CD14-positive monocyte (primary cell): ENCODE measurements at regions not wholly inside any gene's neighbourhood (a gene's known extent, or its start where the extent isn't known, plus 50 kb on each side); places are given as distances from the start of the nearest gene placed in this dataset.

Source experiments
- DNase-seq, 3 donors: peaks; one replicate each; pipeline ENCODE4 v3.0.0-alpha.2; 2011 to 2022
- H2AFZ ChIP-seq: 2 replicates; pipeline ENCODE4 v1.6.0; 2012; ENCODE audit warnings: mild to moderate bottlenecking, low read depth, low read length, inconsistent platforms; ENCODE audit not compliant: insufficient read depth, poor library complexity, severe bottlenecking
- H3K27ac ChIP-seq, 2 donors: 1 replicate in 1 of 2; 2 replicates in 1 of 2; pipeline ENCODE4 v1.5.1; 2012 to 2013; ENCODE audit warnings: low read length in 2 of 2, control low read depth in 1 of 2, inconsistent platforms in 1 of 2, low read depth in 1 of 2, mild to moderate bottlenecking in 1 of 2
- H3K27me3 ChIP-seq, 2 donors: one replicate each; pipeline versions ENCODE4 v1.6.0 to v1.6.1; 2011 to 2013; ENCODE audit warnings: low read length in 2 of 2; ENCODE audit not compliant: control insufficient read depth in 2 of 2, insufficient read depth in 2 of 2
- H3K36me3 ChIP-seq, 2 donors: replicated peaks in 1 of 2; 1 replicate in 1 of 2; 2 replicates in 1 of 2; pipeline versions ENCODE4 v1.5.1 to v1.6.1; 2012 to 2013; ENCODE audit warnings: low read length in 2 of 2, control low read depth in 1 of 2, inconsistent platforms in 1 of 2, mild to moderate bottlenecking in 1 of 2; ENCODE audit not compliant: insufficient read depth in 2 of 2, control insufficient read depth in 1 of 2
- H3K4me1 ChIP-seq, 2 donors: 1 replicate in 1 of 2; 2 replicates in 1 of 2; pipeline versions ENCODE4 v1.5.1 to v1.6.1; 2012 to 2013; ENCODE audit warnings: low read length in 2 of 2, control low read depth in 1 of 2, inconsistent platforms in 1 of 2, mild to moderate bottlenecking in 1 of 2, moderate library complexity in 1 of 2; ENCODE audit not compliant: insufficient read depth in 2 of 2, control insufficient read depth in 1 of 2
- H3K4me2 ChIP-seq: replicated peaks from 2 replicates; pipeline ENCODE3; 2012; ENCODE audit warnings: low read length, moderate library complexity, mild to moderate bottlenecking; ENCODE audit not compliant: poor library complexity, severe bottlenecking; ENCODE audit errors: extremely low read depth
- H3K4me3 ChIP-seq, 3 experiments: fragments of 200-600 bp in 1 of 3; sonication (generic) in 1 of 3; replicated peaks in 1 of 3; 1 replicate in 2 of 3; 2 replicates in 1 of 3; pipeline ENCODE4 v1.5.1; 2011 to 2013; ENCODE audit warnings: low read length in 3 of 3, mild to moderate bottlenecking in 3 of 3, control low read depth in 2 of 3, low read depth in 2 of 3, inconsistent platforms in 1 of 3, moderate library complexity in 1 of 3
- H3K79me2 ChIP-seq: 2 replicates; pipeline ENCODE4 v1.6.0; 2012; ENCODE audit warnings: mild to moderate bottlenecking, control low read depth, inconsistent platforms, low read length, moderate library complexity; ENCODE audit not compliant: insufficient read depth
- H3K9ac ChIP-seq: 2 replicates; pipeline ENCODE4 v1.6.0; 2017; ENCODE audit warnings: low read length, mild to moderate bottlenecking; ENCODE audit not compliant: insufficient read depth, poor library complexity, severe bottlenecking
- H3K9me3 ChIP-seq, 2 donors: replicated peaks in 1 of 2; 1 replicate in 1 of 2; 2 replicates in 1 of 2; pipeline versions ENCODE4 v1.5.1 to v1.6.1; 2012 to 2013; ENCODE audit warnings: low read length in 2 of 2, control low read depth in 1 of 2; ENCODE audit not compliant: control insufficient read depth in 1 of 2, insufficient read depth in 1 of 2
- H4K20me1 ChIP-seq: 2 replicates; pipeline ENCODE4 v1.6.0; 2012; ENCODE audit warnings: mild to moderate bottlenecking, low read length, control low read depth, moderate library complexity; ENCODE audit not compliant: insufficient read depth
- H3K27ac Mint-ChIP-seq, 7 donors: one replicate each; pipeline ENCODE4 v1.8.0; 2020; ENCODE audit warnings: mild to moderate bottlenecking in 7 of 7, mixed read lengths in 7 of 7, moderate library complexity in 6 of 7, inconsistent platforms in 2 of 7
- H3K27me3 Mint-ChIP-seq, 3 donors: one replicate each; pipeline ENCODE4 v1.8.0; 2021 to 2022; ENCODE audit warnings: low read depth in 3 of 3, mild to moderate bottlenecking in 3 of 3, mixed read lengths in 3 of 3, moderate library complexity in 3 of 3, inconsistent platforms in 1 of 3
- H3K36me3 Mint-ChIP-seq, 2 donors: one replicate each; pipeline ENCODE4 v1.8.0; 2020; ENCODE audit warnings: mixed read lengths in 2 of 2, inconsistent platforms in 1 of 2, mild to moderate bottlenecking in 1 of 2
- H3K4me1 Mint-ChIP-seq: one replicate; pipeline ENCODE4 v1.8.0; 2020; ENCODE audit warnings: mild to moderate bottlenecking, mixed read lengths
- H3K4me3 Mint-ChIP-seq, 2 donors: one replicate each; pipeline ENCODE4 v1.8.0; 2020; ENCODE audit warnings: mild to moderate bottlenecking in 2 of 2, mixed read lengths in 2 of 2, moderate library complexity in 1 of 2
- H3K9me3 Mint-ChIP-seq, 7 donors: one replicate each; pipeline ENCODE4 v1.8.0; 2020 to 2022; ENCODE audit warnings: mixed read lengths in 7 of 7, mild to moderate bottlenecking in 6 of 7, moderate library complexity in 6 of 7, inconsistent platforms in 2 of 7
- WGBS: methylation state at CpG from one replicate; pipeline ENCODE4 v1.1.5; 2013; ENCODE audit warnings: missing lambda C conversion rate; ENCODE audit not compliant: insufficient coverage; 5-methylcytosine and 5-hydroxymethylcytosine counted together
- intact Hi-C, 2 donors: fragments of 100-400 bp; cut with micrococcal nuclease; formaldehyde crosslinking; loops; one replicate each; pipeline versions ENCODE4 v1.15.0 to v1.15.1; 2023
- TF ChIP-seq, protein P1 (sequence below): fragments of 200-600 bp; IDR thresholded peaks from one replicate; pipeline ENCODE4 v1.8.0; 2022; ENCODE audit warnings: antibody characterized with exemption, mild to moderate bottlenecking

DNA sequence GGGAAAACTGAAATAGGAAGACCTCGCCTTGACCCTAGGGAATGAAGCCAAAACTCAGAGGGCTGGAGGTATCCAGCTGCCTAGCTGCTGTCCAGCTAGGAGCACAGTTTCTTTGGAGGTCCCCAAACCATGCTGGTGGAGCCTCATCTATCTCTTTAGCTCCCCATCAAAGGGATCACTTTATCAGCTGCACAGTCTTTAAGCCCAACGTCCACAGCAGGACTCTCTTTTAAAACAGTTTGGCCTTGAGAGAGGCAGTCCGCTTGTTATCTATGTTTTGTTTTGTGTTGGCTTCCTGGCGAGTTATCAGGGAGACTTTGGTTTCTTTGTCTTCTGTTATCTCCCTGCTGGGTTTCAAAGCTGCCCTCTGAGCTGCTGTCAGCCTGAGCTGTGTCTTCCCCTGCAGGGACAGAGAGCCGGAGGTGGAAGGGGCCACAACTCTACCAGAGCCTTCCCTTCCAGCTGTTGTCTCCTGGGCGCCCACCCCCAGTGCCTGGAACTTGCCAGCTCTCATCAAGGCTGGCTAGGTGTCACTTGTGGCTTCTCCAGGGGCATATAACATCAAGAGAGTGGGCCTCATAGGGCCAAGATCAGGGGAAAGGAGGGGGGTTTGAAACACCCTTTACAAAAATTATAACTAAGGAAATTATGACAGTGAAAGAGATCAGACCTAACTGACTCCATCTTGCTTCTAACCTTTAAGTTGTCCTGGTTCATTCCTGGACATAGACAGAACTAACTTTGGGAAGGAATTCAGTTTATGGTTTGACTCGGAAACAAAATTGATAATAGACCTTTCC lies 61.4 kb upstream of the C15orf39 start:
- Histone ChIP-seq H3K27me3 (no peaks in the 10 kb centered on the region), H2AFZ (no peak overlapping the region), H3K4me3 (no peak overlapping the region), H3K9me3 (peaks cover 34 to 50% of the 10 kb centered on the region in 2 donors), H3K9ac (no peak overlapping the region), H4K20me1 (no peaks in the 10 kb centered on the region), H3K79me2 (no peaks in the 10 kb centered on the region), H3K27ac (no peak overlapping the region), H3K36me3 (no peaks in the 10 kb centered on the region), H3K4me1 (peaks cover 21 to 33% of the 10 kb centered on the region in 2 donors), H3K4me2 (no peak overlapping the region)
- Mint-ChIP-seq H3K4me1 (peaks cover 32% of the 10 kb centered on the region), H3K36me3 (peaks cover 3 to 12% of the 10 kb centered on the region in 2 donors), H3K27ac (peak overlapping the region in 1 of 7 donors; percentile 53), H3K27me3 (peaks cover 0 to 5% (median 1%) of the 10 kb centered on the region in 3 donors), H3K9me3 (peaks cover 32 to 50% (median 46%) of the 10 kb centered on the region in 7 donors), H3K4me3 (no peak overlapping the region)
- no peak for DNase-seq
- WGBS = 100% methylated on average over 4 of the region's 7 CpGs
- TF ChIP-seq, protein P1, sequence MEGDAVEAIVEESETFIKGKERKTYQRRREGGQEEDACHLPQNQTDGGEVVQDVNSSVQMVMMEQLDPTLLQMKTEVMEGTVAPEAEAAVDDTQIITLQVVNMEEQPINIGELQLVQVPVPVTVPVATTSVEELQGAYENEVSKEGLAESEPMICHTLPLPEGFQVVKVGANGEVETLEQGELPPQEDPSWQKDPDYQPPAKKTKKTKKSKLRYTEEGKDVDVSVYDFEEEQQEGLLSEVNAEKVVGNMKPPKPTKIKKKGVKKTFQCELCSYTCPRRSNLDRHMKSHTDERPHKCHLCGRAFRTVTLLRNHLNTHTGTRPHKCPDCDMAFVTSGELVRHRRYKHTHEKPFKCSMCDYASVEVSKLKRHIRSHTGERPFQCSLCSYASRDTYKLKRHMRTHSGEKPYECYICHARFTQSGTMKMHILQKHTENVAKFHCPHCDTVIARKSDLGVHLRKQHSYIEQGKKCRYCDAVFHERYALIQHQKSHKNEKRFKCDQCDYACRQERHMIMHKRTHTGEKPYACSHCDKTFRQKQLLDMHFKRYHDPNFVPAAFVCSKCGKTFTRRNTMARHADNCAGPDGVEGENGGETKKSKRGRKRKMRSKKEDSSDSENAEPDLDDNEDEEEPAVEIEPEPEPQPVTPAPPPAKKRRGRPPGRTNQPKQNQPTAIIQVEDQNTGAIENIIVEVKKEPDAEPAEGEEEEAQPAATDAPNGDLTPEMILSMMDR = no peak
- intact Hi-C loops = no loop called here

DNA sequence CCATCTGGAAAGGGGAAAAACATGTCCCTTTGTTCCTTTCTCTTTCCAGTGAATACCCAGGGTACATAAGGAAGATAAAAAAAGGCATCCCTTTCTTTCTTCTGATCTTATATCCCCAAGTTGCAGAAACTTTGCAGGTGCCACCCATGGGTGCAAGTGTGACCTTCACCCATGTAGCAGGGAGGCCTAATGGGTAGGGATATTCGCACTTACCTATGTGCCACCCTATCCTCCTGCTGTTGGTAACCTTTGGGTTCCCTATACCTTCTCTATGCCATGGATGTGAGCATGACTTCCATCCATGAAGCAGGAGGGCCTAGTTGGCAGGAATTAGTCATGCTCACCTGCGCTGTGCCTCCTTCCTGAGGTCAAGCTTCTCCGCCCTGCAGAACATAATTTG lies 59.2 kb upstream of the C15orf39 start:
- intact Hi-C loops = no loop called here
- no CpG with 5 or more reads among the region's 3 CpGs for WGBS
- no peak for DNase-seq
- Histone ChIP-seq H3K4me1 (peaks cover under 1 to 11% of the 10 kb centered on the region in 2 donors), H3K27ac (no peak overlapping the region), H3K36me3 (no peaks in the 10 kb centered on the region), H2AFZ (no peak overlapping the region), H3K9me3 (peaks cover 38 to 66% of the 10 kb centered on the region in 2 donors), H3K79me2 (no peaks in the 10 kb centered on the region), H3K4me2 (no peak overlapping the region), H3K27me3 (no peaks in the 10 kb centered on the region), H3K4me3 (peak overlapping the region in 1 of 3 experiments; percentile 5), H3K9ac (no peak overlapping the region), H4K20me1 (no peaks in the 10 kb centered on the region)
- Mint-ChIP-seq H3K27me3 (peaks cover 0 to 5% (median 1%) of the 10 kb centered on the region in 3 donors), H3K36me3 (peaks cover 3 to 12% of the 10 kb centered on the region in 2 donors), H3K9me3 (peaks cover 36 to 65% (median 58%) of the 10 kb centered on the region in 7 donors), H3K4me1 (peaks cover 11% of the 10 kb centered on the region), H3K4me3 (no peak overlapping the region), H3K27ac (peak overlapping the region in 1 of 7 donors; percentile 53)
- TF ChIP-seq, protein P1 = no peak
